SK-N-SH treated with all-trans-retinoic acid at 6 μM for 48 hours (cell line): ENCODE measurements at regions not wholly inside any gene's neighbourhood (a gene's known extent, or its start where the extent isn't known, plus 50 kb on each side); places are given as distances from the start of the nearest gene placed in this dataset.

Experiments used
- ISL1 ChIP-seq: fragments of 250-450 bp; sonication (Bioruptor Pico); IDR thresholded peaks from 2 replicates; pipeline ENCODE4 v2.1.2; 2022; ENCODE audit warnings: mild to moderate bottlenecking, moderate library complexity
- PPARA ChIP-seq: fragments of 250-450 bp; sonication (Bioruptor Pico); IDR thresholded peaks from 2 replicates; pipeline ENCODE4 v1.5.0; 2020; ENCODE audit warnings: mild to moderate bottlenecking, borderline replicate concordance
- RARB ChIP-seq: fragments of 250-450 bp; sonication (Bioruptor Pico); IDR thresholded peaks from 2 replicates; pipeline ENCODE4 v1.8.0; 2021; ENCODE audit warnings: mild to moderate bottlenecking, moderate library complexity
- SNAI2 ChIP-seq: fragments of 250-450 bp; sonication (Bioruptor Pico); IDR thresholded peaks from 2 replicates; pipeline ENCODE4 v1.5.0; 2020; ENCODE audit warnings: mild to moderate bottlenecking, moderate library complexity
- ZNF8 ChIP-seq: fragments of 450-650 bp; formaldehyde crosslinking; IDR thresholded peaks from 2 replicates; pipeline ENCODE4 v1.5.0; 2020; ENCODE audit warnings: mild to moderate bottlenecking, moderate library complexity
- TF ChIP-seq, protein P1 (sequence below): fragments of 250-450 bp; sonication (Bioruptor Pico); IDR thresholded peaks from 2 replicates; pipeline ENCODE4 v1.5.1; 2021; ENCODE audit warnings: mild to moderate bottlenecking, moderate library complexity
- TF ChIP-seq, protein P2 (sequence below): fragments of 250-450 bp; sonication (Bioruptor Pico); IDR thresholded peaks from 2 replicates; pipeline ENCODE4 v1.8.0; 2021; ENCODE audit warnings: low read depth, mild to moderate bottlenecking, moderate library complexity, borderline replicate concordance
- TF ChIP-seq, protein P3 (sequence below): fragments of 250-450 bp; sonication (Bioruptor Pico); IDR thresholded peaks from 2 replicates; pipeline ENCODE4 v1.5.1; 2020; ENCODE audit warnings: low read depth, mild to moderate bottlenecking, moderate library complexity

DNA sequence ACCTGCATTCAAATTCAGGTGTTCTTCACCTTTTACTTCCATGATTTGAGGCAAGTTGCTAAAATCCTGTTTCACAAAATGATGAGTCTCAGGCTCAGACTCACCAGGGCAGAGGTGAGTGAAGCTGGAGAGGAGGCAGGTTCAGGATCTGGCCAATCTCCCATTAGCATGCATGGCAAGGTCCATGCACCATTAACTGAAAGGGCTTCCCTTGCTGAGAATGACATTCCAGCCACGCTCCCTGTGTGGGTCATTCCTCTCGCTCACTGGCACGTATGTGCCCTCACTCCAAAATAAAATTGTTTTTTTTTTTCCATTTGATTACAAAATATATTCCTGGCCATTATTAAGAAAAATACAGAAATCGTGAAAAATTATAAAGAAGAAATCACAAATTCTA lies 257.6 kb downstream of the C12orf75 start:
- TF ChIP-seq, protein P1, sequence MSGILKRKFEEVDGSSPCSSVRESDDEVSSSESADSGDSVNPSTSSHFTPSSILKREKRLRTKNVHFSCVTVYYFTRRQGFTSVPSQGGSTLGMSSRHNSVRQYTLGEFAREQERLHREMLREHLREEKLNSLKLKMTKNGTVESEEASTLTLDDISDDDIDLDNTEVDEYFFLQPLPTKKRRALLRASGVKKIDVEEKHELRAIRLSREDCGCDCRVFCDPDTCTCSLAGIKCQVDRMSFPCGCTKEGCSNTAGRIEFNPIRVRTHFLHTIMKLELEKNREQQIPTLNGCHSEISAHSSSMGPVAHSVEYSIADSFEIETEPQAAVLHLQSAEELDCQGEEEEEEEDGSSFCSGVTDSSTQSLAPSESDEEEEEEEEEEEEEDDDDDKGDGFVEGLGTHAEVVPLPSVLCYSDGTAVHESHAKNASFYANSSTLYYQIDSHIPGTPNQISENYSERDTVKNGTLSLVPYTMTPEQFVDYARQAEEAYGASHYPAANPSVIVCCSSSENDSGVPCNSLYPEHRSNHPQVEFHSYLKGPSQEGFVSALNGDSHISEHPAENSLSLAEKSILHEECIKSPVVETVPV (CRISPR knock-in tag): no peak
- TF ChIP-seq PPARA (CRISPR knock-in tag) (no peak), RARB (CRISPR knock-in tag) (no peak), ZNF8 (no peak), ISL1 (CRISPR knock-in tag) (no peak), SNAI2 (CRISPR knock-in tag) (no peak)
- TF ChIP-seq, protein P2, sequence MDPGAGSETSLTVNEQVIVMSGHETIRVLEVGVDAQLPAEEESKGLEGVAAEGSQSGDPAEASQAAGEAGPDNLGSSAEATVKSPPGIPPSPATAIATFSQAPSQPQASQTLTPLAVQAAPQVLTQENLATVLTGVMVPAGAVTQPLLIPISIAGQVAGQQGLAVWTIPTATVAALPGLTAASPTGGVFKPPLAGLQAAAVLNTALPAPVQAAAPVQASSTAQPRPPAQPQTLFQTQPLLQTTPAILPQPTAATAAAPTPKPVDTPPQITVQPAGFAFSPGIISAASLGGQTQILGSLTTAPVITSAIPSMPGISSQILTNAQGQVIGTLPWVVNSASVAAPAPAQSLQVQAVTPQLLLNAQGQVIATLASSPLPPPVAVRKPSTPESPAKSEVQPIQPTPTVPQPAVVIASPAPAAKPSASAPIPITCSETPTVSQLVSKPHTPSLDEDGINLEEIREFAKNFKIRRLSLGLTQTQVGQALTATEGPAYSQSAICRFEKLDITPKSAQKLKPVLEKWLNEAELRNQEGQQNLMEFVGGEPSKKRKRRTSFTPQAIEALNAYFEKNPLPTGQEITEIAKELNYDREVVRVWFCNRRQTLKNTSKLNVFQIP: no peak
- TF ChIP-seq, protein P3, sequence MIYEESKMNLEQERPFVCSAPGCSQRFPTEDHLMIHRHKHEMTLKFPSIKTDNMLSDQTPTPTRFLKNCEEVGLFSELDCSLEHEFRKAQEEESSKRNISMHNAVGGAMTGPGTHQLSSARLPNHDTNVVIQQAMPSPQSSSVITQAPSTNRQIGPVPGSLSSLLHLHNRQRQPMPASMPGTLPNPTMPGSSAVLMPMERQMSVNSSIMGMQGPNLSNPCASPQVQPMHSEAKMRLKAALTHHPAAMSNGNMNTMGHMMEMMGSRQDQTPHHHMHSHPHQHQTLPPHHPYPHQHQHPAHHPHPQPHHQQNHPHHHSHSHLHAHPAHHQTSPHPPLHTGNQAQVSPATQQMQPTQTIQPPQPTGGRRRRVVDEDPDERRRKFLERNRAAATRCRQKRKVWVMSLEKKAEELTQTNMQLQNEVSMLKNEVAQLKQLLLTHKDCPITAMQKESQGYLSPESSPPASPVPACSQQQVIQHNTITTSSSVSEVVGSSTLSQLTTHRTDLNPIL (CRISPR knock-in tag): no peak
